Endodermal cell (in vitro differentiated cells): ENCODE measurements at regions not wholly inside any gene's neighbourhood (a gene's known extent, or its start where the extent isn't known, plus 50 kb on each side); places are given as distances from the start of the nearest gene placed in this dataset.
"Not testable (repeated sequence)": the region's sequence is repeated elsewhere in the genome, so short reads cannot be mapped to it uniquely, and the experiment has no call there.

Source experiments
- DNase-seq: peaks from one replicate; pipeline ENCODE4 v3.0.0-alpha.2; 2017
- H3K27ac ChIP-seq: 2 replicates; pipeline ENCODE4 v1.5.1; 2013; ENCODE audit warnings: mild to moderate bottlenecking, low read depth, low read length, moderate library complexity
- H3K27me3 ChIP-seq: 2 replicates; pipeline ENCODE4 v1.6.1; 2013; ENCODE audit warnings: mild to moderate bottlenecking, low read length, moderate library complexity; ENCODE audit not compliant: insufficient read depth, control insufficient read depth, poor library complexity, severe bottlenecking
- H3K36me3 ChIP-seq: 2 replicates; pipeline ENCODE4 v1.7.0; 2013; ENCODE audit warnings: mild to moderate bottlenecking, low read length, moderate library complexity; ENCODE audit not compliant: control insufficient read depth, insufficient read depth
- H3K4me1 ChIP-seq: one replicate; pipeline ENCODE4 v1.7.0; 2013; ENCODE audit warnings: low read length; ENCODE audit not compliant: control insufficient read depth, insufficient read depth
- H3K4me3 ChIP-seq: 2 replicates; pipeline ENCODE4 v1.5.1; 2013; ENCODE audit warnings: mild to moderate bottlenecking, low read length, moderate library complexity
- H3K9ac ChIP-seq: 2 replicates; pipeline ENCODE4 v1.6.1; 2013; ENCODE audit warnings: mild to moderate bottlenecking, low read length, moderate library complexity; ENCODE audit not compliant: poor library complexity, severe bottlenecking; ENCODE audit errors: extremely low read depth
- H3K9me3 ChIP-seq: 2 replicates; pipeline ENCODE4 v1.6.1; 2013; ENCODE audit warnings: mild to moderate bottlenecking, low read length, moderate library complexity; ENCODE audit not compliant: control insufficient read depth
- H3K27ac Mint-ChIP-seq: 2 replicates; pipeline ENCODE4 v1.8.0; 2020; ENCODE audit warnings: mixed read lengths
- H3K27me3 Mint-ChIP-seq: 2 replicates; pipeline ENCODE4 v1.8.0; 2021; ENCODE audit warnings: mild to moderate bottlenecking, mixed read lengths; ENCODE audit not compliant: insufficient read depth
- H3K36me3 Mint-ChIP-seq: 2 replicates; pipeline ENCODE4 v1.8.0; 2020; ENCODE audit warnings: low read depth, mixed read lengths
- H3K4me1 Mint-ChIP-seq: 2 replicates; pipeline ENCODE4 v1.8.0; 2020; ENCODE audit warnings: mixed read lengths
- H3K4me3 Mint-ChIP-seq: 2 replicates; pipeline ENCODE4 v1.8.0; 2020; ENCODE audit warnings: mild to moderate bottlenecking, moderate library complexity, mixed read lengths
- H3K9me3 Mint-ChIP-seq: 2 replicates; pipeline ENCODE4 v1.8.0; 2020; ENCODE audit warnings: mild to moderate bottlenecking, mixed read lengths
- CTCF ChIP-seq: fragments of 200-600 bp; sonication (generic); conservative IDR thresholded peaks from 2 replicates; pipeline ENCODE4 v1.5.0; 2021; ENCODE audit warnings: antibody characterized with exemption, mild to moderate bottlenecking
- WGBS, 2 experiments: methylation state at CpG; one replicate each; pipeline versions ENCODE4 v1.1.5 to v1.1.7; 2013; ENCODE audit warnings: missing lambda C conversion rate in 2 of 2, mixed read lengths in 1 of 2; ENCODE audit not compliant: insufficient coverage in 1 of 2, insufficient read length in 1 of 2; 5-methylcytosine and 5-hydroxymethylcytosine counted together

GRCh38 chr5:90248640-90249039 lies 160.9 kb downstream of the CETN3 start:
- H3K4me1 ChIP-seq = no peaks in the 10 kb centered on the region
- H3K9me3 ChIP-seq = no peaks in the 10 kb centered on the region
- no peaks in the 10 kb centered on the region for H3K36me3 ChIP-seq
- no peaks in the 10 kb centered on the region for H3K27me3 ChIP-seq
- H3K27me3 Mint-ChIP-seq = no peaks in the 10 kb centered on the region
- no peak overlapping the region for H3K27ac Mint-ChIP-seq
- WGBS, 2 experiments = 93 to 100% methylated on average over 1 of the region's 1 CpG
- no peak overlapping the region for H3K4me3 ChIP-seq
- no peak overlapping the region for H3K27ac ChIP-seq
- no peak overlapping the region for H3K9ac ChIP-seq
- no peak for DNase-seq
- H3K4me3 Mint-ChIP-seq = no peak overlapping the region
- no peaks in the 10 kb centered on the region for H3K9me3 Mint-ChIP-seq
- H3K4me1 Mint-ChIP-seq = no peaks in the 10 kb centered on the region
- H3K36me3 Mint-ChIP-seq = no peaks in the 10 kb centered on the region
- TF ChIP-seq CTCF = no peak

GRCh38 chr5:90243848-90244247 lies 165.7 kb downstream of the CETN3 start:
- H3K36me3 ChIP-seq, H3K4me3 ChIP-seq, H3K27ac Mint-ChIP-seq, DNase-seq, H3K9me3 Mint-ChIP-seq, H3K4me1 ChIP-seq, H3K4me1 Mint-ChIP-seq, H3K9ac ChIP-seq, H3K36me3 Mint-ChIP-seq, H3K27me3 ChIP-seq, H3K4me3 Mint-ChIP-seq, H3K27me3 Mint-ChIP-seq, H3K27ac ChIP-seq, H3K9me3 ChIP-seq: not testable (repeated sequence)
- 94 to 96% methylated on average over 2 to 3 of the region's 3 CpGs for WGBS, 2 experiments

GRCh38 chr5:90233476-90233875 lies 176.1 kb downstream of the CETN3 start:
- Histone ChIP-seq H3K4me1 (peaks cover 3% of the 10 kb centered on the region), H3K36me3 (no peaks in the 10 kb centered on the region), H3K9me3 (no peaks in the 10 kb centered on the region), H3K4me3 (no peak overlapping the region), H3K9ac (no peak overlapping the region), H3K27ac (no peak overlapping the region), H3K27me3 (no peaks in the 10 kb centered on the region)
- Mint-ChIP-seq H3K4me1 (peaks cover 7% of the 10 kb centered on the region), H3K27ac (no peak overlapping the region), H3K4me3 (no peak overlapping the region), H3K9me3 (no peaks in the 10 kb centered on the region), H3K27me3 (no peaks in the 10 kb centered on the region), H3K36me3 (no peaks in the 10 kb centered on the region)
- no peak for DNase-seq
- 90 to 91% methylated on average over 1 to 3 of the region's 3 CpGs for WGBS, 2 experiments
- no peak for TF ChIP-seq CTCF

GRCh38 chr5:90231688-90232087 lies 177.9 kb downstream of the CETN3 start:
- WGBS, 2 experiments = 81 to 100% methylated on average over 2 to 4 of the region's 4 CpGs
- Histone ChIP-seq H3K36me3 (no peaks in the 10 kb centered on the region), H3K9me3 (no peaks in the 10 kb centered on the region), H3K4me3 (no peak overlapping the region), H3K27me3 (no peaks in the 10 kb centered on the region), H3K9ac (no peak overlapping the region), H3K27ac (no peak overlapping the region), H3K4me1 (peaks cover 3% of the 10 kb centered on the region)
- TF ChIP-seq CTCF = no peak
- no peak overlapping the region for H3K4me3 Mint-ChIP-seq
- no peaks in the 10 kb centered on the region for H3K27me3 Mint-ChIP-seq
- peaks cover 7% of the 10 kb centered on the region for H3K4me1 Mint-ChIP-seq
- no peaks in the 10 kb centered on the region for H3K36me3 Mint-ChIP-seq
- no peaks in the 10 kb centered on the region for H3K9me3 Mint-ChIP-seq
- DNase-seq = no peak
- no peak overlapping the region for H3K27ac Mint-ChIP-seq
